ENCODE measurements at regions not wholly inside any gene's neighbourhood (a gene's known extent, or its start where the extent isn't known, plus 50 kb on each side); places are given as distances from the start of the nearest gene placed in this dataset.

DNA sequence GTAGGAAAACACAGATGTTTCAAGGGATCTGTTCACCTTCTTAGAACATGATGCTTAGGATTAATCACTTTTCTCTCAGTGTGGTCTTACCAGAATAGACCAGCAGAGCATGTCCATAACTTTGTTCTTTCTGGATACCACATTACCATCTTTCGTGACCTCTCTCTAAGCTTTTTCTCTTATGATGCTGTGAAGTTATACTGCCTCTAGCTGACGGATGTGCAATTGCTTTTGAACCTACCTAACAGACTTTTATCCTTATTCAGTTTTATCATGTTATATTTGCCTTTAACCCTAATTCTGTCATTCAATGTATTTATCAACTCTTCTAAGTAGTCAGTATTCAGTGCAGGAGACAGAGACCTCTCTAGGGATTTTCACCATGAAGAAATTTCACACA lies 246.7 kb downstream of the DACT1 start:
- peak in 4 of 6 experiments; percentile 23 to 30 (median 26) for TF ChIP-seq CTCF (IDR thresholded peaks at IDR 0.05)
- no peak for TF ChIP-seq POLR2A (IDR thresholded peaks at IDR 0.05)

Data from adrenal gland (tissue), 5 donors.